CMK (cell line): ENCODE measurements at regions not wholly inside any gene's neighbourhood (a gene's known extent, or its start where the extent isn't known, plus 50 kb on each side); places are given as distances from the start of the nearest gene placed in this dataset.
"Not testable (repeated sequence)": the region's sequence is repeated elsewhere in the genome, so short reads cannot be mapped to it uniquely, and the experiment has no call there.

Experiments
- DNase-seq: peaks from one replicate; pipeline ENCODE4 v3.0.0-alpha.2; 2010; ENCODE audit warnings: low read depth

- DNase-seq, result not testable (repeated sequence)
Measured at GRCh38 chr9:64499541-64499940, 785.5 kb downstream of the FOXD4L5 start.

- not testable (repeated sequence) for DNase-seq
Measured at GRCh38 chr9:64498409-64498808, 786.6 kb downstream of the FOXD4L5 start.

GRCh38 chr9:64488544-64488943, 796.5 kb downstream of the FOXD4L5 start:
- not testable (repeated sequence) for DNase-seq

GRCh38 chr9:64486067-64486466, 798.9 kb downstream of the FOXD4L5 start:
- DNase-seq, result not testable (repeated sequence)

GRCh38 chr9:64479095-64479494, 805.9 kb downstream of the FOXD4L5 start:
- peak; percentile 42 for DNase-seq

- DNase-seq, result not testable (repeated sequence)
Measured at GRCh38 chr9:64468943-64469342, 816.1 kb downstream of the FOXD4L5 start.

- DNase-seq, result not testable (repeated sequence)
Measured at GRCh38 chr9:64466052-64466599, 818.9 kb downstream of the FOXD4L5 start.

GRCh38 chr9:64461885-64462284, 823.1 kb downstream of the FOXD4L5 start:
- DNase-seq, result not testable (repeated sequence)

GRCh38 chr9:64458642-64459041, 826.4 kb downstream of the FOXD4L5 start:
- DNase-seq, result not testable (repeated sequence)

- DNase-seq, result not testable (repeated sequence)
Measured at GRCh38 chr9:64455107-64455648, 829.8 kb downstream of the FOXD4L5 start.

- not testable (repeated sequence) for DNase-seq
Measured at GRCh38 chr9:64452134-64452533, 832.9 kb downstream of the FOXD4L5 start.

- DNase-seq, result not testable (repeated sequence)
Measured at GRCh38 chr9:64450654-64451053, 834.4 kb downstream of the FOXD4L5 start.

GRCh38 chr9:64449025-64449424, 836.0 kb downstream of the FOXD4L5 start:
- not testable (repeated sequence) for DNase-seq

GRCh38 chr9:64444909-64445525, 840.0 kb downstream of the FOXD4L5 start:
- DNase-seq, result not testable (repeated sequence)

- not testable (repeated sequence) for DNase-seq
Measured at GRCh38 chr9:64439747-64440146, 845.3 kb downstream of the FOXD4L5 start.
